IMR-90 (cell line): ENCODE measurements at regions not wholly inside any gene's neighbourhood (a gene's known extent, or its start where the extent isn't known, plus 50 kb on each side); places are given as distances from the start of the nearest gene placed in this dataset.
"Not testable (repeated sequence)": the region's sequence is repeated elsewhere in the genome, so short reads cannot be mapped to it uniquely, and the experiment has no call there.

Experiments
- ATAC-seq: fragments of 200-7000 bp; cut with Tn5 transposase; 2 replicates; pipeline ENCODE4 v1.9.1; 2020; ENCODE audit warnings: low read depth, mild to moderate bottlenecking, moderate library complexity
- BruUV-seq: library from RNA; stranded (reverse); fragments of 400-500 nt; replicated peaks from 2 replicates; lab custom pipeline; 2021; lab: Mats Ljungman, UMichigan
- CTCF ChIA-PET: fragments of 300-600 bp; formaldehyde crosslinking; extraction: SDS; loops from one replicate; lab custom pipeline; 2021; ENCODE audit warnings: antibody characterized with exemption; lab: Yijun Ruan, JAX
- POLR2A ChIA-PET: fragments of 300-600 bp; sonication (Branson Sonifier 250); formaldehyde crosslinking; loops from one replicate; lab custom pipeline; 2022; ENCODE audit warnings: antibody characterized with exemption; ENCODE audit not compliant: unreplicated experiment; lab: Charles Lee
- DNase-seq: peaks from one replicate; pipeline ENCODE4 v3.0.0; 2013
- H2AFZ ChIP-seq: replicated peaks from 2 replicates; pipeline ENCODE3; 2013; ENCODE audit warnings: low read length, mild to moderate bottlenecking; ENCODE audit not compliant: poor library complexity
- H2AK5ac ChIP-seq: 2 replicates; pipeline ENCODE4 v1.6.1; 2013; ENCODE audit warnings: low read depth, low read length, inconsistent platforms
- H2AK9ac ChIP-seq: replicated peaks from 2 replicates; pipeline ENCODE3; 2013; ENCODE audit warnings: mild to moderate bottlenecking, low read depth, low read length, moderate library complexity; ENCODE audit not compliant: poor library complexity
- H2BK120ac ChIP-seq: 2 replicates; pipeline ENCODE4 v1.6.1; 2013; ENCODE audit warnings: low read depth, low read length, inconsistent platforms
- H2BK15ac ChIP-seq: 3 replicates; pipeline ENCODE4 v1.6.1; 2013; ENCODE audit warnings: low read depth, low read length, inconsistent platforms
- H2BK20ac ChIP-seq: 2 replicates; pipeline ENCODE4 v1.6.1; 2013; ENCODE audit warnings: low read depth, mild to moderate bottlenecking, inconsistent platforms, low read length, moderate library complexity
- H2BK5ac ChIP-seq: 2 replicates; pipeline ENCODE4 v1.6.1; 2013; ENCODE audit warnings: mild to moderate bottlenecking, low read depth, low read length, inconsistent platforms; ENCODE audit not compliant: poor library complexity, severe bottlenecking
- H3K14ac ChIP-seq: replicated peaks from 2 replicates; pipeline ENCODE4 v1.6.1; 2013; ENCODE audit warnings: low read depth, low read length, inconsistent platforms
- H3K18ac ChIP-seq: 2 replicates; pipeline ENCODE4 v1.6.1; 2013; ENCODE audit warnings: low read depth, low read length, control low read depth
- H3K23ac ChIP-seq: 2 replicates; pipeline ENCODE4 v1.6.1; 2013; ENCODE audit warnings: low read depth, low read length, inconsistent platforms
- H3K27ac ChIP-seq: 2 replicates; pipeline ENCODE4 v1.5.1; 2013; ENCODE audit warnings: mild to moderate bottlenecking, control low read depth, low read length; ENCODE audit not compliant: insufficient read depth
- H3K27me3 ChIP-seq: 2 replicates; pipeline ENCODE4 v1.6.1; 2013; ENCODE audit warnings: low read length; ENCODE audit not compliant: control insufficient read depth, insufficient read depth
- H3K36me3 ChIP-seq: 2 replicates; pipeline ENCODE4 v1.6.1; 2013; ENCODE audit warnings: low read length, mixed read lengths; ENCODE audit not compliant: control insufficient read depth, insufficient read depth
- H3K4ac ChIP-seq: 2 replicates; pipeline ENCODE4 v1.6.1; 2013; ENCODE audit warnings: low read depth, low read length, inconsistent platforms
- H3K4me1 ChIP-seq: 2 replicates; pipeline ENCODE4 v1.6.1; 2013; ENCODE audit warnings: low read length, mixed read lengths; ENCODE audit not compliant: control insufficient read depth, insufficient read depth
- H3K4me2 ChIP-seq: 2 replicates; pipeline ENCODE4 v1.6.1; 2013; ENCODE audit warnings: low read depth, mild to moderate bottlenecking, control low read depth, low read length, moderate library complexity
- H3K4me3 ChIP-seq: 2 replicates; pipeline ENCODE4 v1.5.1; 2013; ENCODE audit warnings: low read depth, mild to moderate bottlenecking, control low read depth, low read length, moderate library complexity; ENCODE audit not compliant: insufficient read depth
- H3K56ac ChIP-seq: 2 replicates; pipeline ENCODE4 v1.6.1; 2013; ENCODE audit warnings: low read length, inconsistent platforms; ENCODE audit not compliant: insufficient read depth; ENCODE audit errors: extremely low read depth
- H3K79me1 ChIP-seq, 2 experiments: 2 replicates each; pipeline ENCODE4 v1.6.1; 2013; ENCODE audit warnings: low read length in 2 of 2, inconsistent platforms in 1 of 2, low read depth in 1 of 2
- H3K9ac ChIP-seq: 2 replicates; pipeline ENCODE4 v1.6.1; 2013; ENCODE audit warnings: low read depth, low read length, control low read depth
- H3K9me1 ChIP-seq: 2 replicates; pipeline ENCODE4 v1.6.1; 2013; ENCODE audit warnings: low read length, inconsistent platforms; ENCODE audit not compliant: insufficient read depth
- H3K9me3 ChIP-seq: 2 replicates; pipeline ENCODE4 v1.6.1; 2013; ENCODE audit warnings: low read length; ENCODE audit not compliant: control insufficient read depth, insufficient read depth
- H4K20me1 ChIP-seq: 2 replicates; pipeline ENCODE4 v1.6.1; 2013; ENCODE audit warnings: low read length, inconsistent platforms; ENCODE audit not compliant: insufficient read depth
- H4K5ac ChIP-seq: 2 replicates; pipeline ENCODE4 v1.6.1; 2013; ENCODE audit warnings: mild to moderate bottlenecking, low read depth, low read length, control low read depth
- H4K8ac ChIP-seq, 2 experiments: 2 replicates each; pipeline ENCODE4 v1.6.1; 2013; ENCODE audit warnings: low read depth in 2 of 2, low read length in 2 of 2, control low read depth in 1 of 2, inconsistent platforms in 1 of 2
- H4K91ac ChIP-seq: 2 replicates; pipeline ENCODE4 v1.6.1; 2013; ENCODE audit warnings: low read depth, low read length, inconsistent platforms; ENCODE audit not compliant: insufficient read depth
- WGBS, 2 experiments: methylation state at CpG; one replicate each; pipeline versions ENCODE4 v1.1.5 to v1.1.7; 2013; ENCODE audit warnings: missing lambda C conversion rate in 2 of 2; ENCODE audit not compliant: insufficient read length in 1 of 2; ENCODE audit errors: extremely low coverage in 2 of 2; 5-methylcytosine and 5-hydroxymethylcytosine counted together
- dilution Hi-C: fragments of 300-500 bp; cut with HindIII; formaldehyde crosslinking; loops from one replicate; pipeline ENCODE4 v1.14.3; 2018; ENCODE audit warnings: low sequenced_read_pairs; ENCODE audit not compliant: unreplicated experiment
- in situ Hi-C: fragments of 300-500 bp; cut with MboI; formaldehyde crosslinking; loops from 3 replicates; pipeline ENCODE4 v1.14.3; 2019; ENCODE audit warnings: low sequenced_read_pairs, inconsistent platforms, mixed read lengths
- intact Hi-C: fragments of 100-400 bp; cut with micrococcal nuclease; formaldehyde crosslinking; loops from 2 replicates; pipeline ENCODE4 v1.10.0; 2022

GRCh38 chr7:65140543-65141404, 134.3 kb upstream of the ERV3-1 start:
- H3K23ac ChIP-seq, H3K56ac ChIP-seq, BruUV-seq, H3K4ac ChIP-seq, H3K4me1 ChIP-seq, DNase-seq, H3K9me3 ChIP-seq, intact Hi-C loops, H2BK120ac ChIP-seq, dilution Hi-C loops, H2BK5ac ChIP-seq, H3K18ac ChIP-seq, H3K9ac ChIP-seq, H3K4me3 ChIP-seq, H2AFZ ChIP-seq, H3K27ac ChIP-seq, H3K36me3 ChIP-seq, H4K8ac ChIP-seq, CTCF ChIA-PET, POLR2A ChIA-PET, H2AK9ac ChIP-seq, H2BK20ac ChIP-seq, H2AK5ac ChIP-seq, H3K4me2 ChIP-seq, H3K79me1 ChIP-seq, H2BK15ac ChIP-seq, H4K20me1 ChIP-seq, H3K14ac ChIP-seq, H4K5ac ChIP-seq, H4K91ac ChIP-seq, in situ Hi-C loops, H3K27me3 ChIP-seq, H3K9me1 ChIP-seq: not testable (repeated sequence)
- no CpG with 5 or more reads among the region's 79 CpGs for WGBS, 2 experiments
- ATAC-seq, result peak; percentile 29; the same call in 1 of the 2 replicates

GRCh38 chr7:65136850-65137249, 130.4 kb upstream of the ERV3-1 start:
- DNase-seq, ATAC-seq, H3K14ac ChIP-seq, H3K27ac ChIP-seq, H2AK9ac ChIP-seq, CTCF ChIA-PET, H3K23ac ChIP-seq, H4K91ac ChIP-seq, H3K27me3 ChIP-seq, H3K18ac ChIP-seq, POLR2A ChIA-PET, H3K4me3 ChIP-seq, H3K4me2 ChIP-seq, intact Hi-C loops, H3K4ac ChIP-seq, H3K79me1 ChIP-seq, H2BK5ac ChIP-seq, H4K5ac ChIP-seq, H2BK20ac ChIP-seq, BruUV-seq, H3K36me3 ChIP-seq, H3K9me1 ChIP-seq, H2AFZ ChIP-seq, in situ Hi-C loops, H4K8ac ChIP-seq, H3K4me1 ChIP-seq, H4K20me1 ChIP-seq, H3K9ac ChIP-seq, H3K9me3 ChIP-seq, H2AK5ac ChIP-seq, H2BK15ac ChIP-seq, H3K56ac ChIP-seq, dilution Hi-C loops, H2BK120ac ChIP-seq: not testable (repeated sequence)
- no CpG with 5 or more reads among the region's 5 CpGs for WGBS, 2 experiments
